Skeletal muscle satellite cell (primary cell): ENCODE measurements at regions not wholly inside any gene's neighbourhood (a gene's known extent, or its start where the extent isn't known, plus 50 kb on each side); places are given as distances from the start of the nearest gene placed in this dataset.
"Not testable (repeated sequence)": the region's sequence is repeated elsewhere in the genome, so short reads cannot be mapped to it uniquely, and the experiment has no call there.

Experiments used
- H3K27me3 ChIP-seq: 2 replicates; pipeline ENCODE4 v1.7.0; 2013; ENCODE audit warnings: low read length; ENCODE audit not compliant: control insufficient read depth, insufficient read depth
- H3K36me3 ChIP-seq: 2 replicates; pipeline ENCODE4 v1.7.0; 2013; ENCODE audit warnings: mild to moderate bottlenecking, control low read depth, low read length; ENCODE audit not compliant: insufficient read depth
- H3K4me1 ChIP-seq: 2 replicates; pipeline ENCODE4 v1.7.0; 2013; ENCODE audit warnings: low read length; ENCODE audit not compliant: control insufficient read depth, insufficient read depth
- H3K4me2 ChIP-seq: 2 replicates; pipeline ENCODE4 v1.7.0; 2013; ENCODE audit warnings: mild to moderate bottlenecking, low read length
- H3K4me3 ChIP-seq: 2 replicates; pipeline ENCODE4 v1.7.0; 2013; ENCODE audit warnings: low read length
- H3K9ac ChIP-seq: 2 replicates; pipeline ENCODE4 v1.7.0; 2013; ENCODE audit warnings: mild to moderate bottlenecking, low read depth, low read length, moderate library complexity
- H3K9me3 ChIP-seq: replicated peaks from 2 replicates; pipeline ENCODE4 v1.7.0; 2013; ENCODE audit warnings: mild to moderate bottlenecking, control low read depth, low read length

- Histone ChIP-seq H3K27me3 (no peaks in the 10 kb centered on the region), H3K9ac (no peak overlapping the region), H3K4me3 (no peak overlapping the region), H3K4me2 (no peak overlapping the region), H3K4me1 (no peaks in the 10 kb centered on the region), H3K9me3 (no peaks in the 10 kb centered on the region), H3K36me3 (no peaks in the 10 kb centered on the region)
Measured at GRCh38 chr4:112953262-112953661, 96.2 kb upstream of the ANK2 start.

GRCh38 chr4:112954286-112954685 is 95.2 kb upstream of the ANK2 start:
- Histone ChIP-seq H3K36me3 (no peaks in the 10 kb centered on the region), H3K4me3 (no peak overlapping the region), H3K27me3 (no peaks in the 10 kb centered on the region), H3K9me3 (no peaks in the 10 kb centered on the region), H3K4me1 (no peaks in the 10 kb centered on the region), H3K9ac (no peak overlapping the region), H3K4me2 (no peak overlapping the region)

- no peaks in the 10 kb centered on the region for H3K27me3 ChIP-seq
- H3K4me2 ChIP-seq = no peak overlapping the region
- H3K9ac ChIP-seq = no peak overlapping the region
- H3K4me3 ChIP-seq = no peak overlapping the region
- H3K4me1 ChIP-seq = no peaks in the 10 kb centered on the region
- no peaks in the 10 kb centered on the region for H3K36me3 ChIP-seq
- H3K9me3 ChIP-seq = no peaks in the 10 kb centered on the region
Measured at GRCh38 chr4:112956484-112956896, 93.0 kb upstream of the ANK2 start.

- not testable (repeated sequence) for H3K4me2 ChIP-seq, H3K4me1 ChIP-seq, H3K4me3 ChIP-seq, H3K9me3 ChIP-seq, H3K27me3 ChIP-seq, H3K36me3 ChIP-seq, H3K9ac ChIP-seq
Measured at GRCh38 chr4:112957764-112958163, 91.7 kb upstream of the ANK2 start.

- H3K4me2 ChIP-seq = no peak overlapping the region
- H3K4me3 ChIP-seq = no peak overlapping the region
- H3K9me3 ChIP-seq = no peaks in the 10 kb centered on the region
- no peak overlapping the region for H3K9ac ChIP-seq
- no peaks in the 10 kb centered on the region for H3K36me3 ChIP-seq
- no peaks in the 10 kb centered on the region for H3K27me3 ChIP-seq
- H3K4me1 ChIP-seq = peaks cover 10% of the 10 kb centered on the region
Measured at GRCh38 chr4:112966701-112967488, 82.6 kb upstream of the ANK2 start.

GRCh38 chr4:112968451-112969159 is 80.8 kb upstream of the ANK2 start:
- Histone ChIP-seq H3K9me3 (no peaks in the 10 kb centered on the region), H3K36me3 (no peaks in the 10 kb centered on the region), H3K9ac (no peak overlapping the region), H3K4me1 (peaks cover 10% of the 10 kb centered on the region), H3K4me3 (no peak overlapping the region), H3K4me2 (no peak overlapping the region), H3K27me3 (no peaks in the 10 kb centered on the region)

GRCh38 chr4:112970903-112971302 is 78.5 kb upstream of the ANK2 start:
- Histone ChIP-seq H3K4me3 (no peak overlapping the region), H3K9ac (no peak overlapping the region), H3K36me3 (no peaks in the 10 kb centered on the region), H3K27me3 (no peaks in the 10 kb centered on the region), H3K4me1 (peaks cover 10% of the 10 kb centered on the region), H3K4me2 (no peak overlapping the region), H3K9me3 (no peaks in the 10 kb centered on the region)

GRCh38 chr4:112973750-112974251 is 75.7 kb upstream of the ANK2 start:
- Histone ChIP-seq H3K9me3 (no peaks in the 10 kb centered on the region), H3K4me2 (no peak overlapping the region), H3K4me3 (no peak overlapping the region), H3K9ac (no peak overlapping the region), H3K27me3 (no peaks in the 10 kb centered on the region), H3K36me3 (no peaks in the 10 kb centered on the region), H3K4me1 (peaks cover 4% of the 10 kb centered on the region)

- no peaks in the 10 kb centered on the region for H3K9me3 ChIP-seq
- H3K9ac ChIP-seq = no peak overlapping the region
- H3K4me1 ChIP-seq = peaks cover 3% of the 10 kb centered on the region
- H3K36me3 ChIP-seq = no peaks in the 10 kb centered on the region
- H3K4me2 ChIP-seq = no peak overlapping the region
- no peaks in the 10 kb centered on the region for H3K27me3 ChIP-seq
- no peak overlapping the region for H3K4me3 ChIP-seq
Measured at GRCh38 chr4:112975567-112976355, 73.7 kb upstream of the ANK2 start.

- Histone ChIP-seq H3K4me3 (no peak overlapping the region), H3K9me3 (no peaks in the 10 kb centered on the region), H3K4me2 (no peak overlapping the region), H3K9ac (no peak overlapping the region), H3K4me1 (peaks cover 3% of the 10 kb centered on the region), H3K27me3 (no peaks in the 10 kb centered on the region), H3K36me3 (no peaks in the 10 kb centered on the region)
Measured at GRCh38 chr4:112978691-112979472, 70.6 kb upstream of the ANK2 start.
